ENCODE measurements at regions not wholly inside any gene's neighbourhood (a gene's known extent, or its start where the extent isn't known, plus 50 kb on each side); places are given as distances from the start of the nearest gene placed in this dataset.

- Histone ChIP-seq H3K27me3 (no peaks in the 10 kb centered on the region), H3K4me1 (no peaks in the 10 kb centered on the region), H2AFZ (replicated peaks) (peak overlapping the region; percentile 66), H3F3A (ENCODE audit: low read depth) (no peaks in the 10 kb centered on the region), H3K27ac (no peak overlapping the region), H4K20me1 (ENCODE audit: low read depth) (no peaks in the 10 kb centered on the region), H3K36me3 (no peaks in the 10 kb centered on the region), H3K9me3 (ENCODE audit: low read depth) (no peaks in the 10 kb centered on the region), H3K4me3 (no peak overlapping the region), H3K4me2 (no peak overlapping the region), H3K9ac (no peak overlapping the region), H3K79me2 (ENCODE audit: low read depth) (no peaks in the 10 kb centered on the region)
- H3K27me3 Mint-ChIP-seq (ENCODE audit: insufficient read depth, low read depth) = no peaks in the 10 kb centered on the region
- H3K4me3 Mint-ChIP-seq = no peak overlapping the region
- no peak overlapping the region for H3K27ac Mint-ChIP-seq
- H3K36me3 Mint-ChIP-seq = no peaks in the 10 kb centered on the region
- H3K4me1 Mint-ChIP-seq = peaks cover 5% of the 10 kb centered on the region
- DNase-seq (ENCODE audit: low spot score) = peak; percentile 60
- TF ChIP-seq, protein P1, sequence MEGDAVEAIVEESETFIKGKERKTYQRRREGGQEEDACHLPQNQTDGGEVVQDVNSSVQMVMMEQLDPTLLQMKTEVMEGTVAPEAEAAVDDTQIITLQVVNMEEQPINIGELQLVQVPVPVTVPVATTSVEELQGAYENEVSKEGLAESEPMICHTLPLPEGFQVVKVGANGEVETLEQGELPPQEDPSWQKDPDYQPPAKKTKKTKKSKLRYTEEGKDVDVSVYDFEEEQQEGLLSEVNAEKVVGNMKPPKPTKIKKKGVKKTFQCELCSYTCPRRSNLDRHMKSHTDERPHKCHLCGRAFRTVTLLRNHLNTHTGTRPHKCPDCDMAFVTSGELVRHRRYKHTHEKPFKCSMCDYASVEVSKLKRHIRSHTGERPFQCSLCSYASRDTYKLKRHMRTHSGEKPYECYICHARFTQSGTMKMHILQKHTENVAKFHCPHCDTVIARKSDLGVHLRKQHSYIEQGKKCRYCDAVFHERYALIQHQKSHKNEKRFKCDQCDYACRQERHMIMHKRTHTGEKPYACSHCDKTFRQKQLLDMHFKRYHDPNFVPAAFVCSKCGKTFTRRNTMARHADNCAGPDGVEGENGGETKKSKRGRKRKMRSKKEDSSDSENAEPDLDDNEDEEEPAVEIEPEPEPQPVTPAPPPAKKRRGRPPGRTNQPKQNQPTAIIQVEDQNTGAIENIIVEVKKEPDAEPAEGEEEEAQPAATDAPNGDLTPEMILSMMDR (IDR thresholded peaks at IDR 0.05) = peak; percentile 77
- TF ChIP-seq EZH2phosphoT487 (IDR thresholded peaks at IDR 0.05) (no peak), EZH2 (IDR thresholded peaks at IDR 0.05) (no peak)
- H3K9me3 Mint-ChIP-seq = peaks cover 13% of the 10 kb centered on the region
These were observed 280.7 kb downstream of the LMX1A start for GRCh38 chr1:165075725-165076370.

- no peaks in the 10 kb centered on the region for H3K79me2 ChIP-seq (ENCODE audit: low read depth)
- H3K4me3 ChIP-seq = no peak overlapping the region
- no peaks in the 10 kb centered on the region for H3K36me3 ChIP-seq
- H3K4me1 ChIP-seq = no peaks in the 10 kb centered on the region
- no peak overlapping the region for H3K9ac ChIP-seq
- no peaks in the 10 kb centered on the region for H4K20me1 ChIP-seq (ENCODE audit: low read depth)
- H3K4me2 ChIP-seq = no peak overlapping the region
- Mint-ChIP-seq H3K27ac (peak overlapping the region; percentile 59), H3K27me3 (ENCODE audit: insufficient read depth, low read depth) (no peaks in the 10 kb centered on the region), H3K36me3 (no peaks in the 10 kb centered on the region), H3K4me3 (no peak overlapping the region), H3K9me3 (no peaks in the 10 kb centered on the region), H3K4me1 (peaks cover 14% of the 10 kb centered on the region)
- no peaks in the 10 kb centered on the region for H3K9me3 ChIP-seq (ENCODE audit: low read depth)
- TF ChIP-seq, protein P1 (IDR thresholded peaks at IDR 0.05) = peak; percentile 82
- no peak for TF ChIP-seq EZH2 (IDR thresholded peaks at IDR 0.05)
- H3K27ac ChIP-seq = no peak overlapping the region
- no peak overlapping the region for H2AFZ ChIP-seq (replicated peaks)
- DNase-seq (ENCODE audit: low spot score) = peak; percentile 75
- no peaks in the 10 kb centered on the region for H3F3A ChIP-seq (ENCODE audit: low read depth)
- no peaks in the 10 kb centered on the region for H3K27me3 ChIP-seq
These were observed 283.1 kb downstream of the LMX1A start for GRCh38 chr1:165073185-165074007.

GRCh38 chr1:165070675-165071074, 285.8 kb downstream of the LMX1A start:
- DNase-seq (ENCODE audit: low spot score) = no peak
- TF ChIP-seq EZH2 (IDR thresholded peaks at IDR 0.05) (no peak), EZH2phosphoT487 (IDR thresholded peaks at IDR 0.05) (no peak)
- TF ChIP-seq, protein P1 (IDR thresholded peaks at IDR 0.05) = no peak
- H3K4me3 ChIP-seq = no peak overlapping the region
- Mint-ChIP-seq H3K9me3 (no peaks in the 10 kb centered on the region), H3K27ac (peak overlapping the region; percentile 12), H3K4me3 (no peak overlapping the region), H3K27me3 (ENCODE audit: insufficient read depth, low read depth) (no peaks in the 10 kb centered on the region), H3K4me1 (peaks cover 14% of the 10 kb centered on the region), H3K36me3 (no peaks in the 10 kb centered on the region)
- H3F3A ChIP-seq (ENCODE audit: low read depth) = no peaks in the 10 kb centered on the region
- no peaks in the 10 kb centered on the region for H3K36me3 ChIP-seq
- H4K20me1 ChIP-seq (ENCODE audit: low read depth) = no peaks in the 10 kb centered on the region
- H3K79me2 ChIP-seq (ENCODE audit: low read depth) = no peaks in the 10 kb centered on the region
- no peak overlapping the region for H3K27ac ChIP-seq
- H3K4me1 ChIP-seq = no peaks in the 10 kb centered on the region
- H3K9ac ChIP-seq = no peak overlapping the region
- no peak overlapping the region for H2AFZ ChIP-seq (replicated peaks)
- H3K4me2 ChIP-seq = no peak overlapping the region
- no peaks in the 10 kb centered on the region for H3K27me3 ChIP-seq
- H3K9me3 ChIP-seq (ENCODE audit: low read depth) = no peaks in the 10 kb centered on the region
